ENCODE measurements at regions not wholly inside any gene's neighbourhood (a gene's known extent, or its start where the extent isn't known, plus 50 kb on each side); places are given as distances from the start of the nearest gene placed in this dataset.

- H3K4me3 Mint-ChIP-seq (ENCODE audit: unreplicated experiment): no peak overlapping the region
- peaks cover 5% of the 10 kb centered on the region for H3K36me3 Mint-ChIP-seq (ENCODE audit: unreplicated experiment)
- TF ChIP-seq CTCF (IDR thresholded peaks at IDR 0.05; ENCODE audit: partially characterized antibody, unreplicated experiment): no peak
- no peak for DNase-seq
- no peaks in the 10 kb centered on the region for H3K4me1 Mint-ChIP-seq (ENCODE audit: low read depth, unreplicated experiment)
- peaks cover 2% of the 10 kb centered on the region for H3K27me3 Mint-ChIP-seq (ENCODE audit: unreplicated experiment)
- peaks cover 5% of the 10 kb centered on the region for H3K9me3 Mint-ChIP-seq (ENCODE audit: unreplicated experiment)
- no peak overlapping the region for H3K27ac Mint-ChIP-seq (ENCODE audit: unreplicated experiment)
These were observed 182.1 kb downstream of the TLE1 start for GRCh38 chr9:81506941-81507864.

- Mint-ChIP-seq H3K36me3 (ENCODE audit: unreplicated experiment) (no peaks in the 10 kb centered on the region), H3K27me3 (ENCODE audit: unreplicated experiment) (no peaks in the 10 kb centered on the region), H3K4me1 (ENCODE audit: low read depth, unreplicated experiment) (no peaks in the 10 kb centered on the region), H3K27ac (ENCODE audit: unreplicated experiment) (no peak overlapping the region), H3K9me3 (ENCODE audit: unreplicated experiment) (peaks cover 5% of the 10 kb centered on the region), H3K4me3 (ENCODE audit: unreplicated experiment) (no peak overlapping the region)
- TF ChIP-seq CTCF (IDR thresholded peaks at IDR 0.05; ENCODE audit: partially characterized antibody, unreplicated experiment): no peak
- no peak for DNase-seq
These were observed 189.8 kb downstream of the TLE1 start for GRCh38 chr9:81499594-81499993.

- Mint-ChIP-seq H3K9me3 (ENCODE audit: unreplicated experiment) (peaks cover 3% of the 10 kb centered on the region), H3K27me3 (ENCODE audit: unreplicated experiment) (no peaks in the 10 kb centered on the region), H3K4me3 (ENCODE audit: unreplicated experiment) (no peak overlapping the region), H3K27ac (ENCODE audit: unreplicated experiment) (no peak overlapping the region), H3K4me1 (ENCODE audit: low read depth, unreplicated experiment) (no peaks in the 10 kb centered on the region), H3K36me3 (ENCODE audit: unreplicated experiment) (no peaks in the 10 kb centered on the region)
- no peak for TF ChIP-seq CTCF (IDR thresholded peaks at IDR 0.05; ENCODE audit: partially characterized antibody, unreplicated experiment)
- DNase-seq: no peak
These were observed 190.3 kb downstream of the TLE1 start for GRCh38 chr9:81499021-81499454.

- H3K36me3 Mint-ChIP-seq (ENCODE audit: unreplicated experiment): no peaks in the 10 kb centered on the region
- no peaks in the 10 kb centered on the region for H3K27me3 Mint-ChIP-seq (ENCODE audit: unreplicated experiment)
- peaks cover 3% of the 10 kb centered on the region for H3K9me3 Mint-ChIP-seq (ENCODE audit: unreplicated experiment)
- no peak for TF ChIP-seq CTCF (IDR thresholded peaks at IDR 0.05; ENCODE audit: partially characterized antibody, unreplicated experiment)
- H3K4me3 Mint-ChIP-seq (ENCODE audit: unreplicated experiment): no peak overlapping the region
- no peak for DNase-seq
- no peak overlapping the region for H3K27ac Mint-ChIP-seq (ENCODE audit: unreplicated experiment)
- H3K4me1 Mint-ChIP-seq (ENCODE audit: low read depth, unreplicated experiment): no peaks in the 10 kb centered on the region
These were observed 190.8 kb downstream of the TLE1 start for GRCh38 chr9:81498576-81498975.

- H3K4me3 Mint-ChIP-seq (ENCODE audit: unreplicated experiment): no peak overlapping the region
- H3K27ac Mint-ChIP-seq (ENCODE audit: unreplicated experiment): no peak overlapping the region
- no peak for DNase-seq
- no peak for TF ChIP-seq CTCF (IDR thresholded peaks at IDR 0.05; ENCODE audit: partially characterized antibody, unreplicated experiment)
- H3K27me3 Mint-ChIP-seq (ENCODE audit: unreplicated experiment): no peaks in the 10 kb centered on the region
- no peaks in the 10 kb centered on the region for H3K4me1 Mint-ChIP-seq (ENCODE audit: low read depth, unreplicated experiment)
- H3K36me3 Mint-ChIP-seq (ENCODE audit: unreplicated experiment): no peaks in the 10 kb centered on the region
- H3K9me3 Mint-ChIP-seq (ENCODE audit: unreplicated experiment): peaks cover 3% of the 10 kb centered on the region
These were observed 192.3 kb downstream of the TLE1 start for GRCh38 chr9:81497091-81497490.
